ENCODE measurements at regions not wholly inside any gene's neighbourhood (a gene's known extent, or its start where the extent isn't known, plus 50 kb on each side); places are given as distances from the start of the nearest gene placed in this dataset.

DNA sequence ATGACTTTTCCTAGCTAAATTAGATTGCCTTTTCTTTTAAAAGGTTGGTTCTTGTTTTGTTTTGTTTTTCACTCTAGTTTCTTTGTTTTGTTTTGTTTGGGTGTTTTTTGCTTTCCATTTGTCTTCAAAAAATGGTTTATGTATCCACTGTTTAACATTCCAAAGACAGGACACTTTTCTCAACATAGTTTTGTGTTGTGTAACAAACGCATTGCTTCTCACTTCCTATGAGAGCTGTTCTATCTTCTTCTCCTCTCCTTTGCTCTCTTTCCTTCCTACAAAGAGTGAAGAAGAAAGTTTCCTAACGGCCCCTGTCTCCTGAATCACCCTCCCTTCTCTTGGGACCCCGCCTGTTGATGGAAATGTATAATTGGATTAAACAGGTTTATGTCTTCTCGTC is 539.7 kb downstream of the ACTL7B start:
- no peaks in the 10 kb centered on the region for H3K36me3 Mint-ChIP-seq (ENCODE audit: low read depth, unreplicated experiment)
- DNase-seq (ENCODE audit: low read depth) (no peak), FAIRE-seq (no peak)
- H3K79me2 ChIP-seq (ENCODE audit: insufficient read depth, low read length): no peaks in the 10 kb centered on the region
- H2AFZ ChIP-seq (ENCODE audit: low read depth, low read length): no peak overlapping the region
- no peak overlapping the region for H3K4me3 ChIP-seq (ENCODE audit: insufficient read depth, low read depth, low read length)
- H3K27me3 Mint-ChIP-seq (ENCODE audit: low read depth, unreplicated experiment): peaks cover 10% of the 10 kb centered on the region
- TF ChIP-seq, protein P1, sequence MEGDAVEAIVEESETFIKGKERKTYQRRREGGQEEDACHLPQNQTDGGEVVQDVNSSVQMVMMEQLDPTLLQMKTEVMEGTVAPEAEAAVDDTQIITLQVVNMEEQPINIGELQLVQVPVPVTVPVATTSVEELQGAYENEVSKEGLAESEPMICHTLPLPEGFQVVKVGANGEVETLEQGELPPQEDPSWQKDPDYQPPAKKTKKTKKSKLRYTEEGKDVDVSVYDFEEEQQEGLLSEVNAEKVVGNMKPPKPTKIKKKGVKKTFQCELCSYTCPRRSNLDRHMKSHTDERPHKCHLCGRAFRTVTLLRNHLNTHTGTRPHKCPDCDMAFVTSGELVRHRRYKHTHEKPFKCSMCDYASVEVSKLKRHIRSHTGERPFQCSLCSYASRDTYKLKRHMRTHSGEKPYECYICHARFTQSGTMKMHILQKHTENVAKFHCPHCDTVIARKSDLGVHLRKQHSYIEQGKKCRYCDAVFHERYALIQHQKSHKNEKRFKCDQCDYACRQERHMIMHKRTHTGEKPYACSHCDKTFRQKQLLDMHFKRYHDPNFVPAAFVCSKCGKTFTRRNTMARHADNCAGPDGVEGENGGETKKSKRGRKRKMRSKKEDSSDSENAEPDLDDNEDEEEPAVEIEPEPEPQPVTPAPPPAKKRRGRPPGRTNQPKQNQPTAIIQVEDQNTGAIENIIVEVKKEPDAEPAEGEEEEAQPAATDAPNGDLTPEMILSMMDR (IDR thresholded peaks at IDR 0.05; ENCODE audit: insufficient read depth, low read depth, low read length): no peak
- no peak for TF ChIP-seq EZH2 (IDR thresholded peaks at IDR 0.05; ENCODE audit: insufficient read depth, low read length)
- H3K9ac ChIP-seq (ENCODE audit: low read length): no peak overlapping the region
- no peaks in the 10 kb centered on the region for H3K36me3 ChIP-seq (ENCODE audit: insufficient read depth, low read length)
- H3K9me3 ChIP-seq (ENCODE audit: insufficient read depth, low read depth, low read length): no peaks in the 10 kb centered on the region
- H3K27ac ChIP-seq (ENCODE audit: low read depth, low read length): no peak overlapping the region
- no peaks in the 10 kb centered on the region for H3K4me1 ChIP-seq (ENCODE audit: insufficient read depth, low read length)
- no peak overlapping the region for H3K4me3 Mint-ChIP-seq (ENCODE audit: unreplicated experiment)
- no peak overlapping the region for H3K27ac Mint-ChIP-seq (ENCODE audit: unreplicated experiment)
- H3K27me3 ChIP-seq (ENCODE audit: insufficient read depth, low read length): no peaks in the 10 kb centered on the region
- H3K9me3 Mint-ChIP-seq (ENCODE audit: unreplicated experiment): peaks cover 6% of the 10 kb centered on the region
- no peaks in the 10 kb centered on the region for H4K20me1 ChIP-seq (ENCODE audit: insufficient read depth, low read length)
- no peak overlapping the region for H3K4me2 ChIP-seq (ENCODE audit: low read length)
- H3K4me1 Mint-ChIP-seq (ENCODE audit: low read depth, unreplicated experiment): no peaks in the 10 kb centered on the region

DNA sequence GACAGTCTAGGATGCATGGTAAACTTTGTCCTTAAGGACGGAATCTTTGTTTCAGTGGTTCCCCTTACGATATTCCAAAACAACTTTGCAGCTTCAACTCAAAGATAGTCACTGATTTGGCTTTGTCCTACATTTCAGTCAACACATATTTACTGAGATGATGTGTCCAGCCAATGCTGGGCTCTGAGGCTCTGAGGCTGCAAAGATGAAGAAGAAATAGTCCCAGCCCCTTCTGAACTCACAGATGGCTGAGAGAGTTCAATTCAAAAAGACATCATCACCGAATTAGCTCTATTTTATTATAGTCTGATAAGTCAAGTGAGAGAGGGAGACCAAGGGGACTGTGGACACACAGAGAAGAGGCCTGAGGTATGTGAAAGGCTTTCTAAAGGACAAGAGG is 544.0 kb downstream of the ACTL7B start:
- H3K79me2 ChIP-seq (ENCODE audit: insufficient read depth, low read length): no peaks in the 10 kb centered on the region
- Mint-ChIP-seq H3K9me3 (ENCODE audit: unreplicated experiment) (peaks cover 1% of the 10 kb centered on the region), H3K27ac (ENCODE audit: unreplicated experiment) (no peak overlapping the region), H3K36me3 (ENCODE audit: low read depth, unreplicated experiment) (no peaks in the 10 kb centered on the region), H3K4me1 (ENCODE audit: low read depth, unreplicated experiment) (peaks cover 4% of the 10 kb centered on the region), H3K27me3 (ENCODE audit: low read depth, unreplicated experiment) (peaks cover 16% of the 10 kb centered on the region), H3K4me3 (ENCODE audit: unreplicated experiment) (no peak overlapping the region)
- H4K20me1 ChIP-seq (ENCODE audit: insufficient read depth, low read length): no peaks in the 10 kb centered on the region
- H3K9me3 ChIP-seq (ENCODE audit: insufficient read depth, low read depth, low read length): no peaks in the 10 kb centered on the region
- H3K4me2 ChIP-seq (ENCODE audit: low read length): no peak overlapping the region
- H3K9ac ChIP-seq (ENCODE audit: low read length): no peak overlapping the region
- no peak overlapping the region for H2AFZ ChIP-seq (ENCODE audit: low read depth, low read length)
- H3K27ac ChIP-seq (ENCODE audit: low read depth, low read length): no peak overlapping the region
- no peaks in the 10 kb centered on the region for H3K36me3 ChIP-seq (ENCODE audit: insufficient read depth, low read length)
- no peak overlapping the region for H3K4me3 ChIP-seq (ENCODE audit: insufficient read depth, low read depth, low read length)
- DNase-seq (ENCODE audit: low read depth) (no peak), FAIRE-seq (no peak)
- H3K27me3 ChIP-seq (ENCODE audit: insufficient read depth, low read length): peaks cover 3% of the 10 kb centered on the region
- H3K4me1 ChIP-seq (ENCODE audit: insufficient read depth, low read length): no peaks in the 10 kb centered on the region
- TF ChIP-seq EZH2 (IDR thresholded peaks at IDR 0.05; ENCODE audit: insufficient read depth, low read length): no peak
- TF ChIP-seq, protein P1 (IDR thresholded peaks at IDR 0.05; ENCODE audit: insufficient read depth, low read depth, low read length): no peak

DNA sequence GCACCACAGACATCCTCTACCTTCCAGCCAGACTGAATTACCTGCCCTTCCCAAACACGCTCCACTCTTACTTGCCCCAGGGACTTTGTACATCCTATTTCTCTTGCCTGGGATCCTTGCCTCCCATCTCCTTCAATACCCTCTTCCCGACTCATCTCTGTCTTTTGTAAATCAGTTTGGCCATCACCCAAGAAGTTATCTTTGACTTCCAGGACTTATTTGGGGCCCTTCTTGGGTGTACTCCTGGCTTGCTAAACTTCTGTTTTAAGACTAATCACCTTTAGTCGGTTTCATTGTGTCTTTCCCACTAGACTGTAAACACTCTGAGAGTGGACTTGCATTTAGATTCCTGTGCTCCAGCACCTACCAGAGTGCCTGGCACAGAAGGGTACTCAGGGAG is 545.6 kb downstream of the ACTL7B start:
- no peak overlapping the region for H3K27ac ChIP-seq (ENCODE audit: low read depth, low read length)
- H3K4me1 Mint-ChIP-seq (ENCODE audit: low read depth, unreplicated experiment): peaks cover 4% of the 10 kb centered on the region
- no peak for TF ChIP-seq EZH2 (IDR thresholded peaks at IDR 0.05; ENCODE audit: insufficient read depth, low read length)
- TF ChIP-seq, protein P1 (IDR thresholded peaks at IDR 0.05; ENCODE audit: insufficient read depth, low read depth, low read length): no peak
- H3K27ac Mint-ChIP-seq (ENCODE audit: unreplicated experiment): no peak overlapping the region
- no peak for FAIRE-seq
- H3K36me3 ChIP-seq (ENCODE audit: insufficient read depth, low read length): no peaks in the 10 kb centered on the region
- H4K20me1 ChIP-seq (ENCODE audit: insufficient read depth, low read length): no peaks in the 10 kb centered on the region
- peaks cover 1% of the 10 kb centered on the region for H3K9me3 Mint-ChIP-seq (ENCODE audit: unreplicated experiment)
- no peaks in the 10 kb centered on the region for H3K79me2 ChIP-seq (ENCODE audit: insufficient read depth, low read length)
- no peak overlapping the region for H3K9ac ChIP-seq (ENCODE audit: low read length)
- no peak overlapping the region for H3K4me3 ChIP-seq (ENCODE audit: insufficient read depth, low read depth, low read length)
- H2AFZ ChIP-seq (ENCODE audit: low read depth, low read length): no peak overlapping the region
- H3K36me3 Mint-ChIP-seq (ENCODE audit: low read depth, unreplicated experiment): no peaks in the 10 kb centered on the region
- H3K4me1 ChIP-seq (ENCODE audit: insufficient read depth, low read length): no peaks in the 10 kb centered on the region
- no peak overlapping the region for H3K4me3 Mint-ChIP-seq (ENCODE audit: unreplicated experiment)
- H3K27me3 Mint-ChIP-seq (ENCODE audit: low read depth, unreplicated experiment): peaks cover 16% of the 10 kb centered on the region
- H3K4me2 ChIP-seq (ENCODE audit: low read length): no peak overlapping the region
- H3K9me3 ChIP-seq (ENCODE audit: insufficient read depth, low read depth, low read length): no peaks in the 10 kb centered on the region
- H3K27me3 ChIP-seq (ENCODE audit: insufficient read depth, low read length): peaks cover 3% of the 10 kb centered on the region
- DNase-seq (ENCODE audit: low read depth): no peak

All from astrocyte (in vitro differentiated cells and primary cell).